ENCODE measurements at regions not wholly inside any gene's neighbourhood (a gene's known extent, or its start where the extent isn't known, plus 50 kb on each side); places are given as distances from the start of the nearest gene placed in this dataset.
"Not testable (repeated sequence)": the region's sequence is repeated elsewhere in the genome, so short reads cannot be mapped to it uniquely, and the experiment has no call there.

DNA sequence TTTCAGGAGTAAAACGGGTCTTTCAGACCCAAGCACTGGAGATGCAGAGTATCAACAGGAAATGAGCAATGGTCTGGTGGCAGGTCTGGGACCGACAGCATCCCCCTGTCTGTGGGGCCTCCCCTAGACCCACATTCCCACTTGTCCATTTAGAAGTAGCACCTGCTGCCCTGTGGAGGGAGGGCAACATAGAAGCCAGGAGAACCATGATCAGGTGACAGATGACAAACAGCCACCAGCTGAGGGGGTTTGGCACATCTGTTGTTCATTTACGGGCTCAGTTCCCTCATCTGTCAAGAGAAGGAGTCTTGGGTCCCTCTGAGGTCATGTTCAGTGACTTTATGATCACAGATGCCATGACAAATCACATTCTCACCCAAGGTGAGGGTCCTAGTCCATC, 77.9 kb upstream of the SLC66A3 start:
- DNase-seq: no peak

- DNase-seq: no peak
Observed at GRCh38 chr2:11079136-11079824, 76.0 kb upstream of the SLC66A3 start.

GRCh38 chr2:11080253-11081115, 74.8 kb upstream of the SLC66A3 start:
- DNase-seq: peak; percentile 48

DNA sequence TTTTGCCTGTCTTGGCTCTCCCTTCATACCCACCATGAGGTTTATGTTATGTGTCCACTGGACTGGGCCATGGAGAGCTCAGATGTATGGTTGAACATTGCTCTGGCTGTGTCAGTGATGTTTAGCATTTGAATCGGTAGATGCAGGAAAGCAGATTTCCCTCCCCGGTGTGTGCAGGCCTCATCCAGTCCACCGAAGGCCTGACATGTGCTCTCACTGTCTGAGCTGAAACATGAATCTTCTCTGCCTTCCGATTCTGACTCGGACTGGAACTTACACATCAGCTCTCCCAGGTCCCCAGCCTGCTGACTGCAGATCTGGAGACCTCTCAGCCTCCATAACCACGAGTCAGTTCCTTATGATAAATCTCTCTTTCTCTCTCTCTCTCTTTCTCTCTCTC, 72.4 kb upstream of the SLC66A3 start:
- DNase-seq: no peak

DNA sequence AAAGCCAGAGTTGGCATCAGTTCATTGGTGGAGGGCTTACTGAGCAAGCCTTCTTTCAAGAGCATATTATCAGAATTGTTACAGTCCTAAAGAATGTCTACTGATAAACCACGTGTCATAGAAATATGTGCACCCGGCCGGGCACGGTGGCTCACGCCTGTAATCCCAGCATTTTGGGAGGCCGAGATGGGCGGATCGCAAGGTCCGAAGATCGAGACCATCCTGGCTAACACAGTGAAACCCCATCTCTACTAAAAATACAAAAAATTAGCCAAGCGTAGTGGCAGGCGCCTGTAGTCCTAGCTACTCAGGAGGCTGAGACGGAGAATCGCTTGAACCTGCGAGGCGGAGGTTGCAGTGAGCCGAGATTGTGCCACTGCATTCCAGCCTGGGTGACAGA, 66.4 kb upstream of the SLC66A3 start:
- not testable (repeated sequence) for DNase-seq

DNA sequence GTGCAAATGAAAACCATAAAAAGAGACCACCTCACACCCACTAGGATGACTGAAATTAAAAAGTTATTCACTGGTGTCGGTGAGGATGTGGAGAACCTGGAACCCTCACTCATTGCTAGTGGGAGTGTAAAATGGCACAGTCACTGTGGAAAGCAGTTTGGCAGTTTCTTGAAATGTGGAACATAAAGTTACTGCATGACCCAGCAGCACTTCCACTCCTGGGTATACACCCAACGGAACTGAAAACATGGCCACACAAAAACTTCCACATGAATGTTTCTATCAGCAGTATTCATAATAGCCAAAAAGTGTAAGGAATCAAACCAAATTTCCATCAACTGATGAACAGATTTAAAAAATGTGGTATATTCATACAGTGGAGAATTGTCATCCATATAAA, 65.1 kb upstream of the SLC66A3 start:
- no peak for DNase-seq

- no peak for DNase-seq
Observed at GRCh38 chr2:11092701-11093335, 62.4 kb upstream of the SLC66A3 start.

DNA sequence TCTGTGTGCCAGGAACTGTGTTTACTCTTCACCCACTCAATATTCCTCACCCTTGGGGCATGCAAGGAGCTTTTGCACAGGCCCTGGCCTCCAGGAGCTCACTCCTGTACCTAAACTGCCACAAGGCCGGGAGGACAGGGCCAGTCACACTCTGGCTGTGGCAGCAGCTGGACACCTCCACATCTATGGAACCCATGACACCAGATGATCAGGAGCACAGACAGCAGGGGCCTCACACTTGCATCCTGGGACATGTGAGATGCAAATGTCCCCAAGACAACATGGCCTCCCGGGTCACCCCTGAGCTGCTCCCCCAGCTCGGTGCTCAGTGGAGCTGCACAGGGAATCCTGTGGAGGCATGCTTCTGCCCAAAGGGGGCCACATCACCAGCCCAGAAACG, 61.8 kb upstream of the SLC66A3 start:
- DNase-seq: no peak

DNA sequence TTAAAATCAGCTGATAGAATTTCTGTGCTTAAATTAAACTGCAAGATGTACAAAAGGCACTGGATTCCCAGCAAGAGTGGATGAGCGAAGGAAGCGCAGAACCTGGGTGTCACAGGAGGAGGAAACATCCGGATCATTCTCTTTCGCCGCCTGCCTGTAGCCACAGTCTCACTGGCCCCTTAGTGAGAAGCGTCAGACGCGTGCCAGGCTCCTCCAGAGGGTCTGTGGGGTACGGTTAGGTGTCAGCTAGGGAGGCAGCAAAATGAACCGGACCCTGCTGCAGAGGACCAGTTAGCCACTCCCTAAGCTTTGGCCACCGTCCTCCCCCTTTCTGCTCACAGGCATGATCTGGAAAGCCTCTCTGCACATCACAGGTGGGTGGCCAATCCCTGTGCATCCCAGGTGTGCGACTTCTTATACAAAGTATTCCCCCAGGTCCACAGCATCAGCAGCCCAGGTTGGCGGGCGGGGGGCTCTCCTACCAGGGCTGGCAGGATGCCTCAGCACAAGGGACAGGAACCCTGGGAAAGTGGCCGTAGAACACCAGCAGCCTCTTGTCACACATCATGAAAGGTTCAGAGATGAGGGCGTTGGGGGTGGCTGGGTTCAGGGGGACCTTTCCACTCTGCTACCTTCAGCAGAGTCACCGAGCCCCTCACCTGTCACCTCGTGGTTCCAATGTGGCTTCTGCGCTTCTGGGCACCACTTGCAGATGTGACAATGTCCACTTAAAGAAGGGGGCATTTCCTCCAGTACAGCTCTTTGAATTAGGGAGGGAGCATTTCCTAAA, 61.1 kb upstream of the SLC66A3 start:
- no peak for DNase-seq

DNA sequence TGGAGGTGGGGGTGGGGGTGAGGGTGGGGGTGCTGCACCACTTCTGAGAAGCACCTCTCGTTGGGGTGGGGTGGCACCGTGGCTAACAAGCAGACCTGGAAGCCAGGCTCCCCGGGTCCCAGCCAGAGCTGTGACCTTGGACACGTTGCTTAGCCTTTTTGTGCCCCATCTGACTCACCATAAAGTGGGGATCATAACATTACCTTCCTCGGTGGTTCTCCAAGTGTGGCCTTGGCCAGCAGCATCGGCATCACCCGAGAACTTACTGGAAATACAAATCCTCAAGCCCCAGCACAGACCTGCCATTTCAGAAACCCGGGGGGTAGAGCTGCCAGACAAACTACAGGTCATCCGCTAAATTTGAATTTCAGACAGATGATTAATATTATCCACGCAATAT, 58.7 kb upstream of the SLC66A3 start:
- DNase-seq: no peak

GRCh38 chr2:11097038-11097720, 58.1 kb upstream of the SLC66A3 start:
- no peak for DNase-seq

DNA sequence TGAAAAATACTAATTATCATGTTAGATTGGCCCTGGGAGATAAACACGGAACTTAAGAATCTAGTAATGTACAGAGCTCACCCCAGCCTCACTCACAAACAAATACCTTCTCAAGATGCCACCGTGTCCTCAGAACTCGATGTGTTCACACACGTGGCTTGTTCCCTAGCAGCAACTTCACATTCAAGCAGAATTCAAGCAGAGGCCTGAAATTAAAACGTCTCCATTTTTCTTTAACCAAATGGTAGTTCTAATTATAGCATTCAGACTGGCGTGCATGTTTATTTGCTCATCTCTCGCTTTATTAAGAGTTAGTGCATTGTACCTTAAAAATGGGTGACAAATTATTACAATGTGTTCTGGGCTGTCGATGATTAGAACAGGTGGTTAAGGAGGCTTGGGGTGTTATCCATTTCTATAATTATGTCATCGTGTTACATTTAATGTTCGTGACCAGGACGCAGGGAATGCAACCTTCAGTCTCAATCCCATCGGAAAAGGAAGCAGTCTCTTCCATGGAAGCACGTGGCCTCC, 57.3 kb upstream of the SLC66A3 start:
- DNase-seq: no peak

DNA sequence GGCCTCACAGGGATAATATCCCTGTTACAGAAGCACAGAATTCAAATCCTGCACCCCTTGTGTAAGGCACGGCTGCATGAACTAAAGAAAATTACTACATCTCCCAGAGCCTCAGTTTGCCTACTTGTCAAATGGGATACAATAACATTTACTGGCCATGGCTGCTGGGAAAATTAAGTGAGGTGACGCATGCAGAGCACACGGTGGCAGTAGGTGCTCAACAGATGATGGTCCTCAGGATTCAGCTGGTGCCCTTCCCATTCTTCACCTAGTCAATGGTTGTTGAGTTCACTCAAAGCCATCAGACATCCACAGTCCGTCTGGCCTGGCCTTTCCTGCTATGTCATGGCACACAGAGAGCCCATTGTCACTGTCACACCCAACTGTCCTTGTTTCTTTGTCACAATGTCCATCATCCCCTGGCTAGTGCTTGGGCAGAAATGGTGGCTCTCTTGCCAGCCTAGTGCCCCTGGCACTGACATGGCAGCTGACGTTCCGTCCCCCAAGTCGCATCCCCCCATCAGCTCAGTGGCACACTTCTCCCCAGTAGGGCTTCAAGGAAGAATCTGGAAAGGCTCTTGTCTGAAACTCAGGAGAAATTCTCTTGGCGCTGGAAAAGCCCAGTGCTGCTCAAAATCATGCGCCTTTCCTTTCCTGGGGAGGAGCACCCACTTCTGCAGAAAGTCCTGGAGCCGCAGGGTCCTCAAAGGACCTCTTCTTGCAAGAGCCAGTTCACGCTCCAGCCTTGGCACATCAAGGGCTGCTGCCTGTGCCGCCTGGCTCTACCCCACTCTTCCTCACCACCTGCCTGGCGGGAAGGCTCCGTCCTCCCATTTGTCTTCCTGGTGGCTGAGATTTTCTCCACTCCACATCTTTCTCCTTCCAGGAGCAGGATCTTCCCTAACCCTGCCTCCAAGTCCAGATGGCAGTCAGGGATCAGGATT, 55.9 kb upstream of the SLC66A3 start:
- no peak for DNase-seq

- DNase-seq: no peak
Observed at GRCh38 chr2:11100130-11100529, 55.1 kb upstream of the SLC66A3 start.

DNA sequence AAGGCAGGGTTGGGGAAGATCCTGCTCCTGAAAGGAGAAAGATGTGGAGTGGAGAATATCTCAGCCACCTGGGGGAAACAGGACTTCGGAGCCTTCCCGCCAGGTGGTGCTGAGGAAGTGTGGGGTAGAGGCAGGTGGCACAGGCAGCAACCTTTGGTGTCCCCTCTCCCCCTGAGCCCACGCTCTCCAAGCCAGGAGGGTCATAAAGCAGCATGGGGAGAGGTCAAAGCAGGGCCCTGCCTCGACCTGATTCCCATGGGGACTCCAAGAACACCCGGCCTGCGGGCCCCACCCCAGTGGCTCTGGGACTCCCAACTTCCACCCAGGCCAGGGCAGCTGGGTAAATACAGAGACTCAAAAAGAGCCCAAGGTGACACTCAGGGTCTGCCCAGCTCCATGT, 54.3 kb upstream of the SLC66A3 start:
- no peak for DNase-seq

DNA sequence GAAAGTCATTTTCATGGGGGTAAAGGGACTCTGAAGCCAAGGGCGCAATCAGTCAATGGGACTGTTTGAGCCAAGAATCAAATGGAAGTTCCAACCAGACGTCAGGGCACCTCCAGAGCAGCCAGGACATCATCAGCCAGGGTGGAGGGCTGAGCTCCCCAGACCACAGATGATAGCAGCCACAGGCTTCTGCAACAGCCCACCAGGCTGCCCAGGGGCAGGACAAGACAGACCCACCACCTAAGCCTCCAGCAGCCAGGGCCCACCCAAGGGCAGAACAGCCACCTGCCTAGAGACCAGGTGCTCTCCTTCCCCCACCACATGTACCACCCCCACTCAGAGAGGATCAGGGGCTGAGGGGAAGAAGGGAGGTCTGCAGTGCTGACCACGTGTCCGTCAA, 53.8 kb upstream of the SLC66A3 start:
- DNase-seq: no peak

DNA sequence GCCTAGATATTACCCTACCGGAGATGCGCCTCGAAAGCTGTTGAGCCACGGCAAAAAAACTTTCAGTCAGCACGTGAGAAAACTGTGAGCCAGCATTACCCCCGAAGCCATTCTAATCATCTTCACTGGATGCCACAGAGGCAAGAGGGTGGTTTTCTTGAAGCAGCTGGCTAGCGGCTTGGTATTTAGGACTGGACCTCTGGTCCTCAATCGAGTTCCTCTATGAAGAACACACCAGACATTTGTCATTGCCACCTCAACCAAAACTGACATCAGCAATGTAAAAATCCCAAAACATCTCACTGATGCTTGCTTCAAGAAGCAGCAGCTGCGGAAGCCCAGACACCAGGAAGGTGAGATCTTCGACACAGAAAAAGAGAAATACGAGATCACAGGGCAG, 52.8 kb upstream of the SLC66A3 start:
- DNase-seq: no peak

DNA sequence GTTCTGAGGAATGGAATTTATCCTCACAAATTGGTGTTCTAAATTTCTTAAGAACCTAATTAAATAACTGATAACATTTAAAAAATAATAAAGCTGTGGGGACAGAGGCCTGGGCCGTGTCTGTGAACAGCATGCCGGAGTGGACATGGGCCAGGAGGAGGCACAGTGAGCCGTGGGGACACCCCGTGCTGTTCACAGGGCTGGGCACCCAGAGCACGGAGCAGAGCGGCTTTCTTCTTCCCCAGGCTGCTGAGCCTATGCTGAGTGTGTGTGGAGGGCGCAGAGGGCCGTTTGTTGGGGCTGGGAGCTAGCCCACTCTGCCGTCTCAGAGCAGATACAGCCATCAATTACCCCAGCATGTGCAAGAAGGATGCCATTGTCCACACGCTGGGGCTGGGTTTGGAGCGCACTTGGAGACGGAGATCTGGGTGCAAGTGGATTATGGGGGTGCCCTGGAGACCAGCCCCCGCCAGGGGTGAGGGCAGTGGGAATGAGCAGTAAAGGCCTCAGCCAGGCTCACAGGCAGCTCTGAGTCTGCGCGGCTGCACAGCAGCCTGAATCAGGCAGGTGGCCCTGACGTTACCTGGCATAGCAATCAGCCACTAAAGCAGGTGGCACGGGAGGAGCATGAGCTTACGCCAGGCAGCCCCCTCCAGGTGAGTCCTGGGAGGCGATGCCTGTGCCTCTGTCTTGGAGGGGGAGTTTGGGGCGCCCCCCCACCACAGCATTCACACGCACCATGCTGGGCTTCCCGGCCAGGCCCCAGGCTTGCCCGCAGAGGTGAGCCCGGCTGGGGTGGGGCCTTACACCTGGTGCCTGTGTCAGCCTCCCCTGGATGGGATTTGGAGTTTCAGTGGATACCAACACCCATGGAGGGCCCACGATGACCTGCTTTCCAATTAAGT, 52.1 kb upstream of the SLC66A3 start:
- DNase-seq: no peak

GRCh38 chr2:11103984-11104793, 51.1 kb upstream of the SLC66A3 start:
- DNase-seq: no peak

All from retina (tissue), 1 donor.